Activated T-helper 9 cell treated with anti-CD3 and anti-CD28 coated beads, Interleukin-2, amount 50 U/mL, for 16 hours (primary cell): ENCODE measurements at regions not wholly inside any gene's neighbourhood (a gene's known extent, or its start where the extent isn't known, plus 50 kb on each side); places are given as distances from the start of the nearest gene placed in this dataset.

Experiments
- DNase-seq: peaks from one replicate; pipeline ENCODE4 v3.0.0-alpha.2; 2020; ENCODE audit warnings: low read depth

DNA sequence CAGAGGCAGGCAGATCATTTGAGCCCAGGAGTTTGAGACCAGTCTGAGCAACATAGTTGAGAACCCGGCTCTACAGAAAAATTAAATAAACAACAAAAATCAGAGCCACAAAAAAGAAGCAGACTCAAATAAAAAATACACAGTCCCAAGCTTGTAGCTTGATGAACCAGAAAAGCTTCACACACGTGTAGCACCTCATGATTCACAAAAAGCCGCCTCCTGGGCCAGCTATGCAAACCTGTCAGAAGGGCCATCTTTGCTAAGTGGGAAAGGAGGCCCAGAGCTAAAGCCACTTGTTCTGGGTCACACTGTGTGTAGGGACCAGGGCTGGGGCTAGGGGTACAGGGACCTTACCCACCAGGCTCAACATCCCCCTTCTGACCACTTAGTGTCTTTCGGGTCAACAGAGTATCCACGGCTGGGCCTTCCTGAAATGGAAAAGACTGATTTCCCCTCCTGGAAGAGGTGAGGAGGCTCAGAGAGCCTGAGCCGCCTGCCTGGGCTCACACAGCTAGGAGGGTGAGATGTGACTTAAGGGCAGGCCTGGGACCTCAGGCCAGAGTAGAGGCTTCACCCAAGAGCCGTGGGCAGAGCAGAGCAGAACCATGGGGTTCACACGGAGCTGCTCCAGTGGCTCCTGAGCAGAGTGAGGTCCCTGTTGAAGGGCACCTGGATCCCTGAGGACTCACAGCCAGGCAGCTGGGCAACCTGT, 269.6 kb downstream of the PARN start:
- DNase-seq = no peak

DNA sequence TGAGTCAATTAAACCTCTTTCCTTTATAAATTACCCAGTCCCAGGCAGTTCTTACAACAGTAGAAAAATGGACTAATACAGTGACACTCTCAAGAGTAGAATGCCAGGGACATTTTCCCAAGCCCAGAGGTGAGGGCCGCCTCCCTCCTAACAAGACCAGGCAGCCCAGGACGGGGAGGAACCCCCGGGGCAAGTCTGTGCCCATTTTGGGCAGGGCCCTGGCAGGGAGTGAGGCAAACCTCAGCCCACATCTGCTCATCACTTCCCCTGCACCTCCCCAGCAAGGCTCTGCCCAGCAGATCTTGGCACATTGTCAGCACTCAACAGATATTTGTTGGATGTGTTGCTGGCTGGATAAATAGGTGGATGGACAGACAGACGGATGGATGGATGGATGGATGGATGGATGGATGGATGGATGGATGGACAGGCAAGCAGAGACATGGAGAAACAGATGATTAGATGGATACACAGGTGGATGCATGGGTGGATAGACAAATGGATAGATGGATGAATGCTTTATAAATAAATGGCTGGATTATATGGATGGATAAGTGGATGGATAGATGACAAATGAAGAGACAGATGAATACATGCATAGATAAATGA, 271.3 kb downstream of the PARN start:
- no peak for DNase-seq

DNA sequence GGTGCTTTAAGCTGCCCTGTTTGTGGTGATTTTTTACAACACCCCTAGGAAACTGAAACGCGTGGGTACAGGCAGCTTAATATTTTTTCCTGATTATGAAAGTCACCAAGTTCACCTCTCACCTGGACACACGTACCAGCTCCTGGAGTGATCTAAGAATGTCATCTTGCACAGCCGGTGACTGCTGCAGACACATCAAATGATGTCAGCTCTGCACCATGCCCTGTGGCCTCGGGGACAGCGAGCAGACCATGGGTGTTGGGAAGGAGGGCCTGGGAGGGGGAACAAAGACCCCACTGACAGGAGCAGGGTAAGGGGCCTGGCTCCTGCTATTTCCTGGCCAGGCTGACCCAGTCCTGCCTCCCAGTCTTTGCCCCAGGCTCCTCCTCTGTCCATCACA, 272.7 kb downstream of the PARN start:
- DNase-seq = no peak

DNA sequence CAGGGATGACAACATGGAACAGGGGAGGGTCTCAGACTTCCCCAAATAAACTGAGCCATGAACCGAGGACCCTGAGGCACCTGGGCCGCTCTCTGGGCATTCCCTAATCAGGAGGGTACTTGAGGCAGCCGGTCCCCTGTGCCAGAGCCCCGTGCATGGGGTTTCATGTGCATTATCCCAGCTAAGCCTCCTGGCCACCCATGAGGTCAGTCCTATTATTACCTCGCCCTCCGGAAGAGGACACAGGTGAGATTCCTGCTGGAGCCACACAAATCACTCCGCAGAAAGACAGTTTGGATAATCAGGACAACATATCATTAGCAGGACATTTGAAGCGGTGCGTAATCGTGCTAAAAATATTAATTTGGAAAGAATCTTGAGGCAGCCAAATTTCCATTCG, 274.0 kb downstream of the PARN start:
- no peak for DNase-seq

DNA sequence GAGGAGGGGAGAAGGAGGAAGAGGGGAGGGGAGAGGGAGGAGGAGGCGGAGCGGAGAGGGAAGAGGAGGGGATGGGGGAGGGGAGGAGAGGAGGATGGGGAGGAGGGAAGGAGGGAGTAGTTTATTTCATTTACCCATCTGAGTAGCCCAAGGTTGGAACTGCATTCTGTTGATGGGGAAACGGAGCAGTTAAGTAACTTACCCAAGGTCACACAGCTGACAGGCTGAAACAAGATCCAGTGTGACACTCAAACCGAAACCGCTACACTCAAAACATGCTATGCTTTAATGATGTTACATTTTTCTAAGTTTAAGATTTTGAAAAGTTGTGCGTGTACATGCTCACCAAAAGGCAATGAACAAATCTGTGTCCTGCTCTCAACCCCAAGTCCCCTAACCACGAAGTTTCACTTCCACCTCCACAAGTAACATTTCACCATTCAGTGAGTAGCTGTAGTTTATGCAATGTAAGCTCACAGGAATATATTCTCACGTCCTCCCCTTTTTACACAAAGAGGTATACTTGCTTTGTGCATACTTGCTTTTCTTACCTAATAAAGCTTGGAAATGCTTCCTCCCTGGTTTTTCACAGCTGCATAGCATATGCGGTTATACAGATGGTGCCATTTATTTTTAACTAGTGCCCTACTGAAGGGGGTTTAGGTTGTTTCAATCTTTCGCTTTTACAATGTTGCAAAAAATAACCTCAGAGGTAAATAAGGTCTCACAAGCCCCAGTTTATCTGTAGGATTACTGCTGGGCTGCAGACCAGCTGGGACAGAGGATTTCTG, 275.3 kb downstream of the PARN start:
- peak; percentile 3 for DNase-seq

DNA sequence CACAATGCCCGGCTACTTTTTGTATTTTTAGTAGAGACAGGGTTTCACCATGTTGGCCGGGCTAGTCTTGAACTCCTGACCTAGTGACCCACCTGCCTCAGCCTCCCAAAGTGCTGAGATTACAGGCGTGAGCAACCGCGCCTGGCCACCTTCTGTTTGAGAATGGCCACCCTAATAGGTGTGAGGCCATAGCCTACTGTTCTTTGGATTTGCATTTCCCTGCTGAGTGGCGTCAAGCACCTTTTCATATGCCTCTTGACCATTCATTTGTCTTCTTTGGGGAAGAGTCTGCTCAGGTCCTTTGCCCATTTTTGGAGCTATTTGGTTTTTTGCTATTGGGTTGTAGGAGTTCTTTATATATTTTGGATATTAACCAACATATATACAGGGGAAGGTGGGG, 276.7 kb downstream of the PARN start:
- DNase-seq = no peak

DNA sequence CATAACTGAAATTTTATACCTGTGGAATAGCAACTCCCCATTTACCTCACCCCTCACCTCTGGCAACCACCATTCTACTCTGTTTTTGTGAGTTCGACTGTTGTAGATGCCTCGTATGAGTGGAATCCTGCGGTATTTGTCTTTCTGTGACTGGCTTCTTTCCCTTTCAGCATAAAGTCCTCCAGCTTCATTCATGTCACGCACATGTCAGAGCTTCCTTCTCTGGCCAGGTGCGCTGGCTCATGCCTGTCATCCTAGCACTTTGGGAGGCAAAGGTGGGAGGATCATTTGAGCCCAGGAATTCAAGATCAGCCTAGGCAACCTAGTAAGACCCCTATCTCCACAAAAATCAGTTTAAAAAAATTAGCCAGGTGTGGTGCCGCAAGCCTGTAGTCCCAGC, 278.4 kb downstream of the PARN start:
- DNase-seq = no peak

DNA sequence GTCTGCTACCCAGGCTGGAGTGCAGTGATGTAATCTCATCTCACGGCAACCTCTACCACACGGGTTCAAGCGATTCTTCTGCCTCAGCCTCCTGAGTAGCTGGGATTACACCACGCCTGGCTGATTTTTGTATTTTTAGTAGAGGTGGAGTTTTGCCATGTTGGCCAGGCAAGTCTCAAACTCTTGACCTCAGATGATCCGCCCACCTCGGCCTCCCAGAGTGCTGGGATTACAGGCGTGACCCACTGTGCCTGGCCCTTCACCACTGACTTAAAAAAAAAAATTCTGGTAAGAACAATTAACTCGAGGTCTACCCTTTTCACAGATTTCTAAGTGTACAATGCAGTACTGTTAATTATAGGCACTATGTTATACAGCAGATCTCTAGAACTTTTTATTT, 279.4 kb downstream of the PARN start:
- DNase-seq = no peak

DNA sequence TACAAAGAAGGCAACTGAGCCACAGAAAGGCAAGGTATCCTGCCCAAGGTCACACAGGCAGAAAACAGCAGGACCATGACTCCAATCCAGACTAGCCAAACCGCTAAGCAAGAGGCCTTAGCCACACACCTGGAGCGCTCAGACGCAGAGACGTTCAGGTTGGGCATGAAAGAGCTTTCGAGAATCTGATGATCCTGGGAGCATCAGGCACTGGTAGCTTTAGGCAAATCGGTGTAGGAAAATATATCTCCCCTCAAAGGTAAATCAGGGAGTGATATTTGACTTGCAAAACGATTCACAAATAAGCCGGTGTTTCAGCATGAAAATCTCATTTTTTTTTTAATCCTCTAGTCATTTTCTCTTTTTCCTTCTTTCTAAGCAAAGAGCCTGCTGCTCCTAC, 279.0 kb downstream of the MRTFB start:
- no peak for DNase-seq

DNA sequence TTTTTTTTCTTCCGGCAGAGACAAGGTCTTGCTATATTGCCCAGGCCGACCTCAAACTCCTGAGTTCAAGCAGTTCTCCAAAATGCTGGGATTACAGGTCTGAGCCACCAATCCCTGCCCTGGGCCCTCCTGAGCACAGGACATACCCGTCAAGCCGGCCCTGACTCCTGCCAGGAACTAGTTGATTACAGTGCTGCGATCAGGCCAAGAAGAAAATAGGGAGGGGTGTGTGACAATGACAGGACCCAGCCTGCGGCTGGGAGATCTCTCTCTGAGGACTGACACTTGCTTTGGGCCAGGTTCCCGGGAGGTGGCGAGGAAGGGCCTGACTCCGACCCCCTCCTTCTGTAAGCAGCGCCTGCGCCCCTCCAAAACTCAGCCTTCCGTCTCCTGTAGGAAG, 276.6 kb downstream of the MRTFB start:
- DNase-seq = no peak

DNA sequence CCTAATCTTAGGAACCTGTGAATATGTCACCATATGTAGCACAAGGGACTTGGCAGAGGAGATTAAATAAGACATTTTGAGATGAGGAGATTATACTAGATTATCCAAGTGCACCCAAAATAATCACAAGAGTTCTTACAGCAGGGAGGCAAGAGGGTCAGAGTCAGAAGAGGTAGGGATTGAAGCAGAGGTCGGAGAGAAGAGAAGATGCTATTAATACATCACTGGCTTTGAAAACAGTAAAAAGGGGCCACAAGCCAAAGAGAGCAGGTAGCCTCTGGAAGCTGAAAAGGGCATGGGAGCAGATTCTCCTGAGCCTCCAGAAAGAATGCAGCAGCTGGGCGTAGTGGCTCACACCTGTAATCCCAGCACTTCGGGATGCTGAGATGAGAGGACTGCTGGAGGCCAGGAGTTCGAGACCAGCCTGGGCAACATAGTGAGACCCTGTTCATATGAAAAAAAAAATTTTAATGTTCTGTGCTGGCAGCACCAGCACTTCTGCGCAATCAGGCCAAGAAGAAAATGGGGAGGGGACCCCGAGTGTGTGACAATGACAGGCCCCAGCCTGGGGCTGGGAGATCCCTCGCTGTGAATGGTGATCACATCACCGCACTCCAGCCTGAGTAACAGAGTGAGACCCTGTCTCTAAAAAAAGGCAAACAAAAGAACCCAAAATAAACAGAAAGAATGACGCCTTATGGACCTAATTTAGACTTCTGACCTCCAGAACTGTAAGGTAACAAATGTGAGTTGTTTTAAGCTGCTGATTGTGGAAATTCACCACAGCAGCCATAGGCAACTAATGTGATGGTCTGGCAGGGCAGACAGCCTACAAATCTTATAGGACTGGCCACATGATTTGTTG, 275.4 kb downstream of the MRTFB start:
- DNase-seq = no peak

DNA sequence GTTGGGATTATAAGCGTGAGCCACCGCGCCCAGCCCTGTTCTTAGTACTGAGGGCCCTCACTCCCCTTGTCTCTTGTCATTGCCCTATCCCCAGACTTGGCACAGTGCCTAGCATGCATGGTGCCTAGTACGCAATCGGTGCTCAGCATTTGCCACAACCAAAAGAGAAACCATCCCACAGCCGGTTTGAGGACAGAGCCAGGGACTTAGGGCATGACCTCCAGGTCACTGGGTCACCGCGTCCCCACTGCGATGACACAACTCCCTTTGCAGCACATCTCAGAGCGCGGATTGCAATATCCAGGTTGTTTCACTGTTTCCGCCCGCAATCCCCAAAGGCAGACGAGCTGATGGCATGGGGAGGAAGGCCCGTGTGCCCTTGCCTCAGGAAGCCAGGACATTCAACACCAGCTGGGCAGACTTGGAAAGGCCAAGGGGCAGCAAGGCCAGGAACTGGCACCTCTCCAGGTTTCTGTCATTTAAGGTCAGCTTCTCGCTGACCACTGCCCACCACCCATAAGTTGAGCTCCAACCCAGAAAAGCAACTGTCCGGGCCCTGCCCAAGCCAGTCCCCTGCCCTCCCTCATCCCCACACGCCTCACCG, 274.5 kb downstream of the MRTFB start:
- no peak for DNase-seq

DNA sequence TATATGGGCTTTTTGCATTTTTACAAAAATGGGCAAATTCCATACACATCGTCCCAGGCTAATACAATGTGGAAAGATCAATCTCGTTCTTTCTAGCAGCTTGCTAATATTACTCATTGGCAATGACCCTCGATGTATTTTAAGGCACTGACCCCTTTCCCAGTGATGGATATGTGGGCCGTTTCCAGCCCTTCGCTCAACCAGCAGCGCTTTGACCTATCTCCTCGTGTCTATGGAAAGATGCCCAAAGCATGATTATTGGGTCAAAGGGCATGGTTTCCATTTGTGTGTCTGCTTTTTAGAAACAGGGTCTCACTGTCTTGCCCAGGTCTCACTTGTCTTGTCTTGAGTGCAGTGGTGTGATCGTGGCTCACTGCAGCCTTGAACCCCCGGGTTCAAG, 273.8 kb downstream of the MRTFB start:
- DNase-seq = no peak

DNA sequence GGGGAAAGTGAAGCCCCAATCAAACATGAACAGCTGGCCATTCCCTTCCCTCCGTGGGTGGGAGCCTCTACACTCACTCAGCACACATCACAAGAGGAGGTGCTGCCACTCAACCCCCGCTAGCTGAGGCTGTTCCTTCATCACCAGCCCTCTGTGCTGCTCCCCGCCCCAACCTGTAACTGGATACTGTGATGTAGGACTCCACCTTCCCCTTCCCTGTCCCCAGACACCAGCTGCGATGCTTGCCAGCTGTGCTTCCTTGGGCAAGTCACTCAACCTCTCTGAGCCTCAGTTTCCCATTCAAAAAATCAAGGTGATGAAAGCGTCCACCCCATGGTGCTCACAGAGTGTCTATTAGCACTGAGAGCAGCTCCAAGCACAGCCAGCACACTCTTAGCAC, 273.2 kb downstream of the MRTFB start:
- no peak for DNase-seq

DNA sequence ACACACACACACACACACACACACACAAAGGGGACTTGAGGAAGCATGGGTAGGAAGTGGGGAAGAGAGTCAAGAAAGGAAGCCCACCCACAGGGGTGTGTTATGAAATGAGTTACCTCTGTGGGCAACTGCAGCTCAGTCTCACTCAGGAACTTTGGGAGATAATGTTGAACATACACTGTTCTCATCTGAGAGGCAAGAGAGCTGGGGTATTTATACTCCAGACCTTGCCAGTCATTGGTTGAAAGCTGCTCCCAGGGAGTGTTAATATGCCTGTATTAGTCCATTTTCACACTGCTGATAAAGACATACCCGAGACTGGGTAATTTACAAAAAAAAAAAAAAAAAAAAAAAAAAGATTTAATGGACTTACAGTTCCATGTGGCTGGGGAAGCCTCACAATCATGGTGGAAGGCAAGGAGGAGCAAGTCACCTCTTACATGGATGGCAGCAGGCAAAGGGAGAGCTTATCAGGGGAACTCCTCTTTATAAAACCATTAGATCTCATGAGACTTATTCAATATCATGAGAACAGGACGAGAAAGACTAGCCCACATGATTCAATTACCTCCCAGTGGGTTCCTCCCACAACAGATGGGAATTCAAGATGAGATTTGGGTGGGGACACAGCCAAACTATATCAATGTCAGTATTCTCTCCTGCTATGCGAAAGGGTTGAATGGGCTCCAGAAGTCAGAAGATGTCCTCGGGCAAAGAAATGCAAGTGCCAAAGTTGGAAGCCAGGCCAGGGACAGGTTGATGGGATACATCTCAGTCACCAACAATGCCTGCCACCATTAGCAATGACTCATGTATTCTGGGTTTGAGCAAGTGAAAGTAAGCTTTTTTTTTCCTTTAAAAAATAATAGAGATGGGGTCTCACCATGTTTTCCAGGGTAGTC, 270.5 kb downstream of the MRTFB start:
- no peak for DNase-seq

DNA sequence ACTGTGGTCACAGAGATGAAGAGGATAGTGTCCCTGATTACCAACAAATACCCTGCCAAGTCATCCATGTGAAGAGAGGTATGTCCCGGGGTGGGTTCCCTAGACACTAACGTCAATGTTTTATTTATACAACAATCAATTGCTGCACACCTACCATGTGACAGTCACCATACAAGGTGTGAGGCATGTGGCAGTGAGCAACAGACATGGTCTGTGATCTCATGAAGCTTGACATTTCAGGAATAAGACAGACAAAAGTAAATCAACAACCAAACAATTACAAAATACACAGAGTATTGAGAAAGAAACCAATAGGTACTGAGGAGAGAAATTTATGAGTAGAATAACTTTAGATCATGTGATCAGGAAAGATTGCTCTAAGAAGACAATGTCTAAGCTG, 268.6 kb downstream of the MRTFB start:
- no peak for DNase-seq

DNA sequence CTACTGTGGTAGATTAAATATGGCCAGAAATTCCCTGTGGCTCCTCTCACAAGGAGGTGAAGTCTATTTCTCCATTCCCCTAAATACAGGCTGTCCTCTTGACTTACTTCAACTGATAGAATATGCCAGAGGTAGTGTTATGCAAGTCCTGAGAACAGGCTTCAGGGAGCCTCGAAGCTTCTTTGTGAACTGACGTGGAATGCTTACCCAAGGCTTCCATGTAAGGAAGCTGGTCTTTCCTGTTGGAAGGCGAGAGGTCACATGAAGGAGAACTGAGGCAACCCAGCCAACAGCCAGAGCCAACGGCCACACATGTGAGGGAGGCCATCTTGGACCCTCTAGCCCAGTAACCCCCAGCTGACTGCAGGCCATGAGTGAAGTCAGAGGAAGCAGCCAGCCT, 267.9 kb downstream of the MRTFB start:
- no peak for DNase-seq

DNA sequence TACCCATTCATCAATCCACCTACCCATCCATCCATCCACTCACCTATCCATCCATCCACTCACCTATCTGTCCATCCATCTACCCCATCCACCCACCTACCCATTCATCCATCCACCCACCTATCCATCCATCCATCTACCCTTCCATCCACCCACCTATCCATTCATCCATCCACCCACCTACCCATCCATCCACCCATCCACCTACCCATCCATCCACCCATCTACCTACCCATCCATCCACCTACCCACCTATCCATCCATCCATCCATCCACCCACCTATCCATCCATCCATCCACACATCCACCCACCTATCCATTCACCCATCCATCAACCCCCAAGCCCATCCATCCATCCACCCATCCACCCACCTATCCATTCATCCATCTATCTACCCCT, 267.1 kb downstream of the MRTFB start:
- no peak for DNase-seq

DNA sequence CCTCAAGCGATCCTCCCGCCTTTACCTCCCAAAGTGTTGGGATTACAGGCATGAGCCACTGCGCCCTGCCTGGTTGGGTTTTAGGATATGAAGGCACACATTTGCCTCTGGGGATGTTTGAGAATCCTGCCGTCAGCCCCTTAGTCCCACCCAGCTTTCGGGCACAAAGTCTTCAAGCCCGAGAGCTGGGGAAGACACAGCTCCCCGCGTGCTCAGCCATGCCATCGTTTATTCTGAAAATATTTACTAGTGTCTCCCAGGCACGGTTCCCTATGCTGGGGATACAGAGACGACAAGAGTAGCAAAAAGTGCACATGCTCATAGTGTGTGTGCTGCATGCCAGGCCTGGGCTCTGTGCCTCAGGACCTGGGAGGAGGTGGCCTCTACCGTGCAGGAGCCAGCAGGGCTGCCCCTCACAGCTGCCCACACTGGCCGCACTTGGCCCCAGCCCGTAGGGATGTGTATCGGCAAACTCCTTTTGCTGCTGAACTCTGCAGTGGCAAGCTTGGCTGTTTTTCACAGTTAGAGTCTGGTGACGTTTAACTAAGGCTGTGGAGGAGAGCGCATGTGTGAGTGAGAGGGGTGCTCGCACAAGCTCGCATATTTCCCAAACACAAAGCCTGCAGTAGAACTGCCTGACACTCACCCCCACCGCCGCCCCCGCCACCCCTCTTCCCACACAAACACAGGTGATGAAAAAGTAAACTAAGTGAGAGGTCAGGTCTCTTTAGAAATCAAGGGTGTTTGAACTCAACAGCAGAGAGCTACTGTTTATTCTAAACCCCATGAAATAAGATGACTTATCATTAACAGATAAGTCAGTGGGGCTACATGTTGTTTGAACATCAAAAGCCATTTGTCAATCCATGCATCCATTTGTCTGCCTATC, 266.4 kb downstream of the MRTFB start:
- no peak for DNase-seq

DNA sequence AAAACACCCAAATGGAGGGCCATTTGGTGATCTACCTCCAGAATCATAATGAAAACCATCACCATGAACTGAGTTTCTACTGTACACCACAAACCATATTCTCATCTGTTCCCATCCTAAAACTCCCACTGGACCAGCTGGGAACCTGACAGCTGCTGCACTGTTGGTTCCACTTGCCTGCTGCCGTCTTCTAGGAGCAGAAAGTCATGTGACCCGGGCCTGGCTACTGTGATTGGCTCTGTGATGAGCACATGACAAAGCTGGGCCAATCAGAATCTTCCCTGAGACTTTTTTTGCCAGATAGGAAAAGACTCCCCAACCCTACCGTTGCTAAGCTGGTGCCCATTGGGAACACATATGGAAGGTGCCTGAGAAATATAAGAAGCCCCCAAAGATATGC, 264.2 kb downstream of the MRTFB start:
- DNase-seq = no peak
